CD4-positive, alpha-beta T cell treated with Interleukin-15 for 1 hour (primary cell): ENCODE measurements at regions not wholly inside any gene's neighbourhood (a gene's known extent, or its start where the extent isn't known, plus 50 kb on each side); places are given as distances from the start of the nearest gene placed in this dataset.

Experiments used
- DNase-seq: peaks from one replicate; pipeline ENCODE4 v3.0.0-alpha.2; 2020

GRCh38 chr9:17894501-17895160, 315.8 kb downstream of the SH3GL2 start:
- no peak for DNase-seq

GRCh38 chr9:17900606-17901005, 321.7 kb downstream of the SH3GL2 start:
- no peak for DNase-seq

DNA sequence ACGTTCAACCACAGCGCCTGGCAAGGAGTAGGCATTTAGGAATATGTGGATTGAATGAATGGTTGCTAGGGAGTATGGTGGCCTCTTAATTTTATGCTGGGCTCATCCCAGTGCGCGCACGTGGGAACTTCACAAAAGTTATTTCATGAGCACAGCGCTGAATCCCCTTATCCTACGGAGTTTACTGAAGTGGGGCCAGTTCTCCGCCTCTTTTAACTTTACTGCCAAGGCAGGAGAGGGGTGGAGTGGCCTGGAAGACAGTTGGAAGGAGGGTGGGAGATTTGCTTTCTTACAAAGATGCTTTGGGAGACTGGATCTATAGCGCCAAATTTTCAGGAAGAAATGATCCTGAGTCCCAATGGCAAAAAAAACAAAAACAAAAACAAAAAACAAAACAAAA, 326.5 kb downstream of the SH3GL2 start:
- DNase-seq = no peak

DNA sequence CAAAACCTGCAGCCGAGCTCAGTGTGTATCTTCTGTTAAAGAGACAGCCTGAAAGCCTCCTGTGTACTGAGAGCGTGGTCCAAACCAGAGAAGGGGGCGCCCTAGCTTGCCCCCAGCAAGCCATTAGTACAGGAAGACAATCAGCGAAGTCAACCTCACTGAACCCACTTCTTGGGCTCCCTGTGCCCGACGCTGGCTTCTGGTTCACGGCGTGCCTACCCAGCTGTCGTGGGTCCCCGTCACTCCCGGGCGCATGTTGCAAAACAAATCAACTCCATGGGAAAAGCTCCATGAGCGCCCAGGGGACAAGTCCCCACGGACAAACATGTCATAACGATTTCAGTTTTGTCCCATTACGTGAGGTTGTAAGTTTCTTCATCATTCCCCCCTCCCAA, 326.9 kb downstream of the SH3GL2 start:
- no peak for DNase-seq

DNA sequence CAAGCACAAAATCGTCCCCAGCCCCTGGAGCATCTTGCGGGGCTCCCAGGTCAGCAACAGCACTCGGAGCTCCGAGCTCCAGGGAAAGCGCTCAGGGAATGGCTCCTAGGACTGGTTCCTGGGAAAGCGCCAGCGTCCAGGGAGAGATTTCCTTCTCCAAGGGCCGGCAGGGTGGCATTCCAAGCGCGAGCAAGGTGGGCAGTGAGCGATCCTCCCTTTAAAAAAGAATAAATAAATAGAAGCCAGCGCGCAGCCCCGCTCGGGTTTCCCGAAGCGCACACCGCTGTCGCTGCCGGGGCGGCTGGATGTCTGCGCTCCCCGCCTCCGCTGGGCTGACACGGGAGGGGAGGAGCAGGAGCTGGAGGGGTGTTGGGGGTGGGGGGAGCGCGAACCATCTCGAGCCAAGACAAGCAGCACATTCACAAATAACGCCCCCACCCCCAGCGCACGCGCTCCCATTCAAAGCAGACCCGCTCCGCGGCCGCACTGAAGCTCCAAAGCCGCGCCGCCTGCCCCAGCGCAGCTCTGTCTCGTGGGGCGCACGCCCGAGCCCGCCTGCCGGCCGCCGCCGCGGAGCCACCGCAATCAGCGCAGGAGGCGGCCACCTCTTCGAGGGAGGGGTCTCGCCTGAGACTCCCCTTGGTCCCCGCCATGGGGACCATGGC, 327.4 kb downstream of the SH3GL2 start:
- no peak for DNase-seq

- DNase-seq = no peak
Observed at GRCh38 chr9:17906841-17907778, 328.2 kb downstream of the SH3GL2 start.

DNA sequence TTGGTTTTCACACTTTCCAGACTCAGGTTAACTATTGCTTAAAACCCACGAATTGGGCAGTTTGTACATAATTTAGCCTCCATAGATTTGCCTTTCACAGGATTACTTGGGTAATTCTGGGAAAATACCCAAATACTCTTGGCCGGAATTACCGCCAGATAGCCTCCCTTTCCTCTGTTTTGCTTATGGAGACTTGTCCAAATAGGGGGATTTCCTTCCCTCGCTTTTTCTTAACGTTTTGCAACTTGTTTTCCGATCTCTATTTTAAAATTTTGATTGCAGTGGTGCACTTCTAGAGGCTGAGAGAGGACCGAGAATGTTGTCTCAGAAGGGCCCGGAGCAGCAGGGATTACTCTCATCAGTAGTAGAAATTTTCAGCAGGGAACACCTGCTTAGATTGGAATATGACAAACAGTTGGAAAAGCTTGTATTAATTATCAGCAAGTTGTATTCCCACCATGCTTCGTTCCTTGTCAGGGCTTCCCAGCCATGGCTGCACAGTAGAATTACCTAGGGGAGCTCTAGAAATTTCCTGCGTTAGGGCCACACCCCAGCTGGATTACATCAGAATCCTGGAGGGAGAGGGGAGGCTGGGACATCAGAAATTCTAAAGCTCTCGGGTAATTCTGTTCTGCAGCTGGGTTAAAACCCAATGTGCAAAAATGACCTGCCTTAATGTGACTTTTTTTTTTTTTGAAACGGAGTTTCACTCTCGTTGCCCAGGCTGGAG, 329.1 kb downstream of the SH3GL2 start:
- DNase-seq = no peak

DNA sequence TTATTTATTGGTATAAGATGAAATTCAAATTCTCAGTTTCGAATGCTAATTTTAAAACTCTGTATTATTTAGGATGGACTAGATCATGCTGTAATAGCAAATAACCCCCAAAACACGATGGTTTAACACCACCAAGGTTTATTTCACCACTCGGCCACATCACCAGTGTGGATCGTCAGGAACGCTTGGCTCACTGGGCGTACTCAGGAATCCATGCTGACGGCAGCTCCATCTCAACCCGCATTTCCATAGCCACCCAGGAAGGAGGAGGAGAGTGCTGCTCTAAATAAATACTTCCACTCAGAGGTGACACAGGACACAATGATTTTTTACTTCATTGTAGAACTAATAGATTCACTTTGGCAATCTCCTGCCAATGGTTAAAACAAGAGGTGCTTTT, 347.4 kb downstream of the SH3GL2 start:
- DNase-seq = no peak

GRCh38 chr9:17927616-17928015, 348.8 kb downstream of the SH3GL2 start:
- DNase-seq = no peak

- DNase-seq = no peak
Observed at GRCh38 chr9:17928228-17928627, 349.4 kb downstream of the SH3GL2 start.

DNA sequence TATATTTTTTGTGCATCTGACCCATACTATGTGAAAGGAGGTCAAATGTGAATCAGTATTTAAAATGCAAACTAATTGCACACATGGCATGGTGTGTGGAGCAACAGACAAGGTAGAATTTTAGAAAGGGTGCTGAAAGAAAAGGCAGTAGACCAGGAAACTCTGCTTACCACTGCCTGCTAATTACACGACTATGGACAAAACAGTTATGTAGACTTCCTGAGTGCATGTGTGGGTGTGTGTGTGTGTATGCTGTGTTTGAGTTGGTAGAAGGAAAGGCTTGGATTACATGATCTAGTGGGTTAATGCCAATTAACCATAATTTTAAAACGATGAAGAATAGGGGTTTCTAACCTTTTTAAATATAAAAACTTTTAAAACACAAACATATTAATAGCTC, 349.9 kb downstream of the SH3GL2 start:
- DNase-seq = no peak

DNA sequence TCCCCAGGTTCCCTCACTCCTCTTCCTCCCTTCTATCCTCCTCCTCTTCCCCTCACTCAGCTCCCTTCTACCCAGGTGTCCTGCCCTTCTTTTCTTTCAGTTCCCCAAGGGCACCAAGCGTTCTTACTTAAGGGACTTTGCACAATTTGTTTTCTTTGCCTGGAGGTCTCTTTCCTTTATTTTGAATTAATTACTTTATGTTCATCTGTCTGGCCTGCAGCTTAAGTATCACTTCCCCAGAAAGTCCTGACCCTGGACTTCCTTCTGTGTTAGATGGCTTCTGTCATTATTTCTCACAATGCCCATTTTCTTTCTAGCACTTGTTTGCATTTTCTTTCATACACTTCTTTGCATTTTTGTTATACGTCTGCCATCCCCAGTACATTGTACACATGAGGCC, 350.6 kb downstream of the SH3GL2 start:
- no peak for DNase-seq

- no peak for DNase-seq
Observed at GRCh38 chr9:17930071-17930470, 351.2 kb downstream of the SH3GL2 start.

GRCh38 chr9:17936365-17936764, 357.5 kb downstream of the SH3GL2 start:
- no peak for DNase-seq

GRCh38 chr9:17938035-17938655, 359.3 kb downstream of the SH3GL2 start:
- DNase-seq = no peak

DNA sequence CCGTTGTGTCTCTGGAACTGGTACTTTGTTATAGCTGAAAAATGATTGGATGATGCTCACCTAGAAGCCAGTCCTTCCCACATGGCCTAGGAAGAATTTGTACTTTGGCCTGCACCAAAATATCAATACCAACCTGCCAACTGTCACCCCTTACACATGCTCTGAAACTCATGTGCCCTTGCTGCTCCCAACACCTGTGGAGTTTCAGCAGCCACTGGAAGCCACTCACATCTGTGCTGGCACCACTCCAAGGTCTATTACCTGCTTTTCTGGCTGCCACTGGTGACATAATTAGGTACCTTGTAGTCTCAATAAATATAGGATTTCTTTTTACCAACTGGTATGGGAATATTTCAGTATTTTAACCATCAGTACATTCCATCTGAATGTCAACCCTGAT, 363.6 kb downstream of the SH3GL2 start:
- DNase-seq = no peak

GRCh38 chr9:17955409-17955808, 376.5 kb downstream of the SH3GL2 start:
- DNase-seq = no peak

DNA sequence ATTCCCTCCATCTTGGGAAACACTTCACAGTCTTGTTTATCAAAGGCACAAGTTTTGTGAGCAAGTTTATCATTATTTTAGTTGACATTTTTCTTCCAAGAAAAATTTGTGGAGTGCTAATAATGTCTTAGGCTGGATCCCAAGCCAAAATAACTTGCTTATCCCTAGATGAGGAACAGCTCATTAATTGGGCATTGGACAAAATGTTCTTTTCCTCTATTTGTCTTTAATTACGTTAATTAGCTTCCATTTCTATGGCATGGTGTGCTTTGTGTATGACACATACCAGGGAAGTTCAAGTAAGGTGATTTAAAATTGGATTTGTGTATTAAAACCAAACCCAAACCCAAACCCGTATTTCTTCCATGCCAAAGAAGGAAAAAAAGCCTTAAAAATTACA, 379.5 kb downstream of the SH3GL2 start:
- no peak for DNase-seq

DNA sequence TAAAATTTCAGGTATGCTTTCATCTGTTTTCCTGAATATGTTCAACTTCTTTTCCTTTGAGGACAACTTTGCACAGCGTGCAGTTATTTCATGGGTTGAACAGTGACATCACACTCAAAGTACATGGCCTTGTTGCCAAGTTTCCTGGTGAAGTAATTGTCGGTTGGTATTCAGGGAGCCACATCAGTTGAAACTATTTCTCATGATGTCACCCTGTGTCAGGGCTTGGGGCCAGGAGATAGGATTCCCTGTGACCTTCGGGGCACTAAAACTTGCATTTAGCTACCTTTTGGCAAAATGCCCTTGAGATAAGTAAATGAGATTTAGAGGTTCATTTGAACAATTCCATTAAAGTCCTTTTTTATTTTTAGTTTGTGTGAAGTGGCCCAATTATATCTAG, 383.9 kb downstream of the SH3GL2 start:
- DNase-seq = no peak

DNA sequence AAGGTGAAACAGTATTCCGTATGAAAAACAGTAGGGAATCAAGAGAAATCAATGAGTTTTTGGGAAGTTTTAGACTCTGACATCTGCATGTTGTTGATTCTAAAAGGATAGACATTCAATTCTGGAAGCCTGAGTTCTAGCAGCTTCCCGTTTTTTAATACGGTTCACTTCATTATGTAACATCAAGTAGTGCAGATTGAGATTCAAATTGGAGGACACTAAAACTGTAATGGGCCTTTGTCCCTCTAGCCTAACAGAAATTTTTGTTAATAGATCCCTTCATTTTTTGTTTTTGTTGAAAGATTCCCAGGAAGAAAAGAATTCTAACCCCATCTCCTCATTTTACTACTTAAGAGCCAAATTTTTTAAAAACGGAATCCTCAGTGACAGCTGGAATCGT, 384.6 kb downstream of the SH3GL2 start:
- DNase-seq = no peak

DNA sequence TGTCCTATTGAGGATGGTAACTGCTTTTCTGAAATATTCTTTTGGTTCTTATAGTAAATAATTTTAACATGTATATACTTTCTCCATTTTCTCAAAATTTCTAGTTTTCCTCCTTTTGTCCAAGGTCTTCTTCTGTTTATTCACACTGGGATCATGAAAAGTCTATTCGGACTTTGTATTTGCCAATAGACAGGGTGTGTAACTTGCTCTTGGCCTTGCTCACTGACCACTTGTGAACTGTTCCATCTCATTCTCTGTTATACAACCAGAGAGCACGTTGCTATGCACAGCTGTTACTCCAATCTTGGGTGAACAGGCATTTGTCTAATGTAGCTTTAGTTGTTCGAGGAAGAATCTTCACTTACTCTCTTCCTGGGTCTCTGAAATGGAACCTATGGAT, 388.9 kb downstream of the SH3GL2 start:
- DNase-seq = no peak

DNA sequence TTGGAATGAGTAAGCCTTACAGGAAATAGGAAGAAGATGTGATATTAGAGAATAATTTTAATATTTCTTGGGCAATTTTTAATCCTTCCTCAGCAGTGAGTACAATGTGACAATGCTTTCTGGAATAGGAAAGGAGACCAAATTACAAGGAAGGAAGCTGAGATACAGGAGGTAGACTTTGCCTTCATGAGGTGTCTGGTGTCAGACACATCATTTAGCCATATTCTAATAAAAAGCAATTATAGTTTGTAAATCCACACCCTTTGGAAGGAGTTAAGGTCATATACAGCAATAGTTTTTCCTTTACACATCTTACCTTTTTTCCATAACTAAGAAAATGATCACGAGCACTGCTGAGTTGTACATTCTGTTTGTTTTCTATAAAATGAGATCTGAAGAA, 390.4 kb downstream of the SH3GL2 start:
- DNase-seq = no peak

GRCh38 chr9:17970277-17970676, 391.4 kb downstream of the SH3GL2 start:
- DNase-seq = no peak
